HG03442 (cell line): ENCODE measurements at regions not wholly inside any gene's neighbourhood (a gene's known extent, or its start where the extent isn't known, plus 50 kb on each side); places are given as distances from the start of the nearest gene placed in this dataset.
"Not testable (repeated sequence)": the region's sequence is repeated elsewhere in the genome, so short reads cannot be mapped to it uniquely, and the experiment has no call there.

Experiments used
- ATAC-seq: cut with Tn5 transposase; IDR thresholded peaks from one replicate; pipeline ENCODE4 v1.9.1; 2021; ENCODE audit warnings: mild to moderate bottlenecking, moderate library complexity; ENCODE audit not compliant: unreplicated experiment

DNA sequence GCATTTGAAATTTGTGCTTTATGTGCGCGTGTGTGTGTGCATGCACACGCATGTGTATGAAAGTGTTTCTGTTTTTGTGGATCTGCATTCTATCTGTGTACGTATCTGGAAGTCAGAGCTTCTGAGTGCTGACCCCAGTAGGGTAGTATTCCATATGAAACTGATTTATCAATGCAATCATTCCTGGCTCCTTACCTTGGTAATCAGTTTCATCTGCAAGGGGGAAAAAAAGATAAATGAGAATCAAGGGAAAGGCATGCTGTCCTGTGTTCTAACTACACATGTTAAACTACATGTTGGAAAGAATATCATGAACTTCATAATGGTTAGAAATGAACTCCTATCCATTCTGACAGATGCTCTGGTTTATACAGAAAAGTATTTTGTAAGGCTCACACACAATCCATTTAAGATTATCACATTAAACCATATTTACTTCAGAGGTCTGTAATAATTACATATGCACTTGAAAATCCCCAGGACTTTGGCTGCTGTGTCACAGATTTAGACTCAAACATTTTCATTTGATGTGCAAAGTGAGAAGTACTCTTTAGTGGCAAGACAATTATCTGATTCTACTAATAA, 276.1 kb upstream of the LMO3 start:
- ATAC-seq, result no peak

DNA sequence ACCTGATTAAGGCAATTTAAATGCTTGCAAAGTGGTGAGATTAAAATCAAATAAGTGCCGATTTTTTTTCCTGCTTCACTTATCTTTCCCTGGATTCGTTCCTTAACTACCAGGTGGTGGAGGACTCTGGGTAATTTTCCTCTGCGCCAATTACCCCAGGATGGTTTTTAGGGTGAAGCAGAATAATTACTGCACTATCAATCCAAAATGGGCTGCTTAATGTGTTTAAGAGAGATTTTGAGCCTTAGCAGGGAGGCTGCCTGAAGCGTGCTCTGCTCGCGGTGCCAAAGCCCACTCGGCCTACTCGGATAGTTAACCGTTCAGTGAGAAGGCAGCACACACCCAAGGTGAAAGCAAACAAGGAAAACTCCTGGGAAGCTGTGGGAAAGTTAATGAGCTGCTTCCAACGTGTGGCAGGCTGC, 274.9 kb upstream of the LMO3 start:
- no peak for ATAC-seq

DNA sequence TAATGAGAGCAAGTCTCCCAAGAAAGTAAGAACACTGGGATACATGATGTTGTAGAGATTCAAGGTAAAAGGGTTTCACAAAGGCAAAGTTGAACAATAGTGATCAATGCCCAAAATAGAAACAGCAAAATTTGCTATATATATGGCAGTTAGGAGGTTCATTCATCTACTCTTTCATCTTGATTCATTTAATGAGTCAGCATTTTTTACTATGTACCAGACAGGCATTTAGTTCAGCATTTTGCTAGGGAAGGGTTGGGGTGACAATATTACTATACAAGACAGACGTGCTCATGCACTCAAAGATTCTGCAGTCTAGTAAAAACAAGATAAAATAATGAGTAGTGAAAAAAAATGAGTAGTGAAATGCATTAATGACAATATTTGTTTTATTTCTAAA, 264.9 kb upstream of the LMO3 start:
- no peak for ATAC-seq

DNA sequence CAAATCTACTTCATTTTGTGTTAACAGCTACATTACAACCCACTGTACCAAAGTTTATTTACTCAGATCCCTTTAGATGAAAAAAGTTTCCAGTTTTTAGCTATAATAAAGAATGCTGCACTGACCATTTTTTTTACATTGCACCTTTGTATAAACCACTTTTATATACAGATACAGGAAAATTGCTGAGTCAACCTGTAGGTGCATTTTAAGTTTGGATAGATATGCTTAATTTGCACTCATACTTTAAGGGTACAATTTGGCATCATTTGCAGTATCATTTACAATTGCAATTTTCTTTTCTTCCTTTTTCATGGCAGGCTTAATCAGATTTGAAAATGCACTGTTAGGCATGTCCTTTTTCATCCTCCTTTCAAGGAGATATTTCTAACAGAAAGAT, 257.8 kb upstream of the LMO3 start:
- no peak for ATAC-seq

DNA sequence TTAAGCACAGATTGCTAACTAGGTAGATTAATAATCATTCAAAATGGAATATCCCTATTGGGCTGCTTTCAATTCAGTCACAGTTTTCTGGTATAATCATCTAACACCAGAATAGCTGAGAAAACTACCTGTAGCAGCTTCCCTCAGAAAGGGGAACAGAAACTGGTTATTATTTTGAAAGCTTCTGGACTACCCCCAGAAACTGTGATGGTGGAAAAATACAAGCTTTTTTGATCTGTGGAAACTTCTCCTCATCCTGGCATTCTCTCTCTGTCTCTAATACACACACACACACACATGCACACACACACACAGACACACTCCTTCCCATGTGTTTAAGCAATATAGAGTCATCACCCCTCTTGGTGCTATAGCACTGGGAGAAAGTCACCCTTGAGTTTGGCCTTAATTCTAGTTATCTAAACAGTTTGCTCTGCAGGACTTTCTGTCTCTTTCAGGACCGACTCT, 251.5 kb upstream of the LMO3 start:
- peak; percentile 89 for ATAC-seq

DNA sequence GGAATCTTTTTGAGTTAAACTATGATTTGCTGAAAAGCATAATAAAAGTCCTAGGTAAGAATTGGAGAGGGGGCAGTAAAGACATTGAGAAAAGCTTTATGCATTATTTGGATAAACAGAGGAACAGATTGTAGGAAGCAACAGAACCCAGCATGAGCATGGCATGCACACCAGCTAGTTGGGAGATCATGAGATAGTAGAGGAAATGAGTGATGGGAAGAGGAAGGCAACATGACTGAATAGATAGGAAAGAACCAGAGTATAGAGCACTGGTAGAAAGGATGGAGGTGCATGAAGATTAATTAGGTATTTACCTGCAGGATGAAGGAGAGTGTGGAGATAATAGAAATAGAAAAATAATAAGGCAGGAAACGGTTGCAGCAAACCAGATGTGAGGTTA, 248.5 kb upstream of the LMO3 start:
- ATAC-seq, result no peak

DNA sequence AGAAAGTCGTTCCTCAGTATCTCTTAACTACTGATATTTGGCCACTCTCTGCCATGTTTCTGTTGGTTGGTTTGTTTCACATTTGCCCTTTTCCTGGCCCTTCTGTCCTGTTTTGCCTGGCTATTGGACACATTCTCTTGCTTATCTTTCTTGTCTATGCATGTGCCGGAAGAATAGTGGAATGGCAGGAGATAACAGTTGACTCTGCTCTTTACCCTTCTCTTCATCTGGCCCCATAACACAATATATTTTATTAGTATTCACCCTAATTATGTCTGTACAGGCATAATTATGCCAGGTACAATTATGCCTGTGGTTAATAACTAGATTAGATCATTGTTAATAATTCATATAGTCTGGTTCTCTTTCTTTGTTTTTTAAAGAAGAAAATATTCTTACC, 243.5 kb upstream of the LMO3 start:
- no peak for ATAC-seq

DNA sequence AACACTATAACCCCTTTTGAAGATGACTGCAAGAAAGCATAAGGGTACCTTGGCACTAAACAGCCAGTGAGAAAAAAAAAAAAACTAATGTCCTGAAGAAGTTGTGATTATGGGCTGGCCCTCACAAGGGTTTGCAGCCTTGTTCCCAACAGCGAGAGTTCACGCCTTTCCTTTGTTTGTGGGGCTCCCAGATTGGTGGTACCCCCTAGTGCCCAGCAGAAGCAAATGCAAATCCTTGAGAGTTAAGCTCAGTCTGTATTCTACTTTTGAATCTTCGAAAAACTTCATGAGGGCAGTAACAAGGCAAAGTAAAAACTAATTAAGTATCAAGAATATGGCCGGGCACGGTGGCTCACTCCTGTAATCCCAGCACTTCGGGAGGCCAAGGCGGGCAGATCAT, 238.9 kb upstream of the LMO3 start:
- no peak for ATAC-seq

DNA sequence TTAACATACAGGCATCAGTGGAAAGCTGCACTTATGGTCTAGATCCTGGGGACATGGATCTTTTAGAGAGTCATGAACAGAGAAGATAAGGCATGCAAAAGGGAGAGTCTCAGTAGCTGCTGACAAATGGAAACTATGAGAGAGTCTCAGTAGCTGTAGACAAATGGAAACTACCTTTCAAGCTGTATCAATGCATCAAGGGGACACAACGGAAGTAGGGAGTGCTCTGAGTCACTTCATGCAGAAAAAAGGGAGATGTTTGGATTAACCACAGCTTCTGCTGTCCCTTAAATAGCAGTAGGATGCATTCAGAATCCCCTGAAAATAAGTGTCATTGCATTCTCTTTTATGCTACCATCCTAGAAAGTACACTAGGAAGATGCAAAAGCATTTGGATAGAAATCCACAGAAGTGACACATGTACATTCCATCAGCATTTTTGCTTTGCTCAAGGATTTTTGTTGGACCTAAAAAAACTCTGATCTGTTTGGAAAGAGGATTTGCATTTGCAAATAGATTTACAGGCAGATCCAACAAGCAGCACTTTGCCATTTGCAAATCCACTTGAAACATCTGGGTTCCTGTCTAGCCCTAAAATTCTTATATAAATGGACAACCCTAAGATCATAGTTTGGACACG, 227.5 kb upstream of the LMO3 start:
- ATAC-seq, result peak; percentile 86

DNA sequence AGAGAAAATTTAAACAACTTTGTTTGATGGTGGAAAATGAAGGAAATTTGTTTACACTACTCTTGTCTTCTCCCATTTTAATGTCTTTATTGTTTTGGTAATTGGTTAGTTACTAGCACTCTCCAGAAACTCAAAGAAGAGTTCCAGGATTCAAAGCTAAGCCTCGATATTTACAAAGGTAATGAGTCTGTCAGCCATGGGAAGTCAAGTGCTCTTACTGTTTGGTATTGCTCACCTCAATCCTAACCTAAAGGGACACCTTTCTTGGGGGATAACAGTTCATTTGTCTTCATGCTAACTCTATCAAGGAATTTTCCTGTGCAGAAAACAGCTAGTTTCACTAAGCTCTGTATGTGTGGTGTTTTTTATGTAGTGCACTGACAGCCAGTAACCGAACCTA, 222.9 kb upstream of the LMO3 start:
- no peak for ATAC-seq

DNA sequence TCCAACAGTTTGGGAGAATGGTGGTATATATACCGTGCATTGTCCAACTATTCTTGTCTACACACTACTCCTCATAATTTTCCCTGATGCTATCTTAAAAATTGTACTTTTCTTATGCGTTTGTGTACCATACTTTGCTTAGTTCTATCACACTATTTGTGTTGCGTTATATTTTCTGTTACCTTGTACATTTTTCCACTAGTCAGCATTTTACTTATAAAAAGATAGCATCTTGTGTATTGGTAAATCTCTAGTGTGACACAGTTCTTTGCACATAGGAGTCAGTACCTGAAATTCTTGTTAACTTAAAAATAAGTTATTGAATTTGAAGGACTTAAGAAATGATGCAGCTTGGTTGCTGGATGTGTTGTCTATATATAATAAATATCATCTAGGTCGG, 201.8 kb upstream of the LMO3 start:
- no peak for ATAC-seq

DNA sequence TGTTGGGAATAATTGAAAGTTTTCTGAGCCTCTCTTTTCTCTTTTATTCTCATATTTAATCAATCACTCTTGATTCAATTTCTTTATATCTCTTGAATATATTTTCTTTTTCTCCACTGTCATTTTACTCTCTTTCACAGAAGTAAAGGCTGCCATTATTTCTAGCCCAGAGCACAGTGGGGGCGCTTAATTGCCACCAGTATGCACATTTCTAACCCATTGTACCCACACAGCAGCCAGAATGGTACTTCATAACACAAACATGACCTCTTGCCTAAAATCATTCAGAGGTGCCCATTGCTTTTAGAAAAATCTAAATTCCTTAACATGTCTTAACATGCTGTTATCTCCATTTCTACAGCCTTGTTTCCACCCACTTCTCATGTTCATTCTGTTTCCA, 190.2 kb upstream of the LMO3 start:
- ATAC-seq, result no peak

DNA sequence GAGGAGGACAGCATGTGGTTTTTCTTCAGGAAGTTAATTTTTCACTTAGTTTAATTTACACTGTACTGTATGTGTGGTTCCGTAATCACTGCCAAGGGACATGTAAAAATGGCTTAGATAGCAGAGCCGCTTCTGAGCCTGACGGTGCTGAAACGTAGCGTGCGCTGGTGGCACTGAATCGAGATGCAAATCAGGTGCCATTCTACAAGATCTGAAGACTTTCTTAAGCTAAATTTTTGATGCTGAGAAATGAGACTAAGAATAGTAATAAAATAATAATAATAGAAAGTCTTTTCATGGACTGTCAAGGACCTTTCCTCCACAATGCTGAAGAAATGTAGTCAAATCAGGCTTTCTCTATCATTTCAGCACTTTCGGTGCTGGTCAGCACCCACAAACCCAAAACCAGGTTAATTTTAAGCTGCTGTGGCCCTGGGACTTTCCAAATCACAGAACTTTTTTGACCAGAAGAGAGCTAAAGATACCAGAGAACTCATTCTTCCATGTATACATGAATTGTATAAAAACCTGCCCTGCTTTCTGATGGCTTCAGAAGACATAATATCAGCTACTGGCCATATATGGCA, 183.3 kb upstream of the LMO3 start:
- ATAC-seq, result no peak

DNA sequence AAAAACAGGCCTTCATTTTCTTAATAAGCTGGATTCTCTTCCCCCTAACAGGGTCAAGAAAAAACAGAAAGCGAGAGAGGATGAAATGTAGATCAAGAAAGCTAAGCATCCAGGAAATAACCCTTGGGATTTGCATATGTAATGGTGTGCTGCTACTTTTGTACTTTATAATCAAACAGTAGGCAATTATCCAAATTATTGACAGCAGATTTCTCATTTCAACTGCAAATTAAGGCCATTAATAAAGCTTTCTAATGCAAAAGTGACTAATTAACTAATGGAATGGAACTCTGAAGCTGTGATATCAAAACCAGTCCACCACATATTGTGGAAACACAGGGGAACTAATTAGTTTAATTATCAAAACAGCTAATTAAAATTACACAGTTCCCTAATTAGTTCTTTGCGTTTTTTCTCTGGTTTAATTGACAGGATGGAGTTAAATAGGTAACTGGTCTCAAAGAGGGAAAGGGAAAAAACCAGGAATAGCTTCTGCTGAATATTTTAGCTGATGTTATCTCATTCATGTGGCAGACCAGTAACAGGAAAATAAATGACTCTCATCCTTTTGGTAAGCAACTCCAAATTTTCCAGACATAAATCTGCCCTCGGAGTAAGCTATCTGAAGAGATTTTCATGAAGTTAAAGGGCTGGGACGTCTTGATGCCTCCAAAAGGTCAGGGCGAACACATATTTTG, 182.7 kb upstream of the LMO3 start:
- no peak for ATAC-seq

DNA sequence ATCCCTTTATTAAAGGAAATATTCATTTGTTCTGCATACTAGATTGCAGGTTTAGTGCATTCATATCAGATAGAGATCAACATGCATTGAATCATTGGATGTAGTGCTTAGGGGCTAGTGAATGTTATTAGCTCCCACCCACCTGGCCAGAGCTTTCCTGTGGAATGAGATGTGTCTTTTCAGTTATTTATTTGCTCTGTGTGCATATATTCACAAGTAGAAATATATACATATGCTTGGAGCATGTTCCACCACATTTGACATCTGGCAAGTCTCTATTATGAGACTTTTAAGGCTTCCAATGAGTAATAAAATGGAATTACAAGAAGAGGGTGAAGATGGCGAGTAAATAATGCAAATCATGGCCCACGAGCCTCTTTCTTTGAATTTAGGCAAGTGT, 180.0 kb upstream of the LMO3 start:
- no peak for ATAC-seq

DNA sequence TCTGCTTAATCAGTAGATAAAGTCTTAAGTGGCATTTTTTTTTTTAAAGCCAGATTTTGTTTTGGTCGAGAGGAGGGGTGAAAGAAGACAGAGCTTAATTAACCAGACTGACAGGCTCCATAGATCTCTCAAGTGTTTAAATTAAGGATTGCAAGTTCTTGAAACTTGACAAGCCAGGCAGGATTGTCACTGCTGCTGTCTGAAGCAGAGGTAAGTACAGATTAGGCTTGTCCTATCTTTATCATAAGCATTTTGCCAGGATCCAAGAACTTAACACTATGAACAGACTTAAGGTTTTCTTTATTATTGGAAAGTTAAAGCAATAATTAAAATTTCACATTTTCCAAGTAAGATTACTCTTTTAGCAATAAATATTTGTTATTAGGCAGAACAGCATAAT, 179.6 kb upstream of the LMO3 start:
- ATAC-seq, result no peak

DNA sequence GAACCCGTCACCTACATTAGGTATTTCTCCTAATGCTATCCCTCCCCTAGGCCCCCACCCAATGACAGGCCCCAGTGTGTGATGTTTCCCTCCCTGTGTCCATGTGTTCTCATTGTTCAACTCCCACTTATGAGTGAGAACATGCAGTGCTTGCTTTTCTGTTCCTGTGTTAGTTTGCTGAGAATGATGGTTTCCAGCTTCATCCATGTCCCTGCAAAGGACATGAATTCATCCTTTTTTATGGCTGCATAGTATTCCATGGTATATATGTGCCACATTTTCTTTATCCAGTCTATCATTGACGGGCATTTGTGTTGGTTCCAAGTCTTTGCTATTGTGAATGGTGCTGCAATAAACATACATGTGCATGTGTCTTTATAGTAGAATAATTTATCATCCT, 163.2 kb upstream of the LMO3 start:
- not testable (repeated sequence) for ATAC-seq

DNA sequence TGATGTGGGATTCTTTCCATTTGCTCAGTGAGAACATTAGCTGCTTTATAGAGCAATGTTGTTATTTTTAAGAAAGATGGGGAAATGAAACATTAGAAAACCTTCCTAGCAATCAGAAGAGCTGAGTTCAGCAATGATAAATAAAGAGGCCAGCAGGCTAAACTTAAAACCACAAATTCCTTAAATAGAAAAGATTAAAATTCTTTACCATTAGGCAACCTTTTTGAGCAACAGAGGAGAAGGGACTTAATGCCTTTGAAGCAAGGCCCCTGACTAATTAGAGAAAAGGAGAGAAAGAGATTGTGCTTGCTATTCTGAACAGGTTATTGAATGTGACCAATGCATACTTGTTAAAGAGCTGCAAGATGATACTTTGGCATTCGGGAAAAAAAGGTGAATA, 160.8 kb upstream of the LMO3 start:
- no peak for ATAC-seq

DNA sequence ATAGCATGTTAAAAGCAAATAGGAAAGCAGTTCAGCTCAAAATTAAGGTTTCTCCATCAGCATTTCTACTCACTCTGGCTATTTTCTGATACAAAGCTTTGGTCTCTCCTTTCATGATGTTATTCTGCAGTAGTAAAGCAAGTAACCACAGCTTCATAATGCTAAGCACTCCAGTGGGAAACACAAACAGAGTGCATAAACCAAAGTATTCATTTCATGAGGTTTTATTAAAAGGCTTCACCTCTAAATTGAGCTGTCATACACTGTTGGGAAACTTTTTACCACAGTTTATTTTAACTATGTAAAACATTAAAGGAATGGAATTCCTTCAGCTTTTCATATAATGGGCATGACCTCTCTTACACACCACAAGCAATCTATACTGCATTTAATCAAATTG, 157.9 kb upstream of the LMO3 start:
- ATAC-seq, result no peak

DNA sequence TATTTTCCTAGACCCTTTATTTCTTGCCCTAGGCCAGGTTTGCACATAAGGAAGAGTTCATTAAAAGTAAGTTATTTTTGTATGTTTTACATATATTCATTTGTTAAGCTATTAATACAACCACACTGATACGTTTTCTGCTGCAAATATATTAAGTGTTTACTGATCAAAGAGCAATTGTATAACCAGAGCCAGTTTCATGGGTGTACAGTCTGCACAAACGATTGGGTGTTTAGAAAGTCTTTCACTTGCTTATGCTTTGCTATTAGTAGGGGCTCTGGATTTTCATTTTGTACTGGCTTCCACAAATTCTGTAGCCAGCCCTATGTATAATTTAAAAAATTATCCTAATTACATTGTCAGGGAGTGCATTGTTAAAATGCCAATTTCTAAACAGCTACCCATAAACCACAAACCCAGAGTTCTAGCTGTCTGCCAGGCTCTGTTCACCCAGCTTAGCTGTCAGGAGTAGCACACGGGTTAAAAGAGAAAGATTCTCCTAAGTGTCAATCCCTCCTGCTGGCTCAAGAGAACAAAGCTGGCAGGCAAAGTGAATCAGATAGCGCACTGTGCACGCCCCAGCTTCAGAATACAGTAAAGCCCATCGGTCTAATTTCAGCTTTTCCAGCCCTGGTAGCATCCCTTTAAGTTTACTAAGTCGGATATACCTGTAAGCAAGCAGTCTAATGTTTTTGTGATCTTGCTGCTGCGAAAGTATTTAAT, 151.0 kb upstream of the LMO3 start:
- no peak for ATAC-seq

DNA sequence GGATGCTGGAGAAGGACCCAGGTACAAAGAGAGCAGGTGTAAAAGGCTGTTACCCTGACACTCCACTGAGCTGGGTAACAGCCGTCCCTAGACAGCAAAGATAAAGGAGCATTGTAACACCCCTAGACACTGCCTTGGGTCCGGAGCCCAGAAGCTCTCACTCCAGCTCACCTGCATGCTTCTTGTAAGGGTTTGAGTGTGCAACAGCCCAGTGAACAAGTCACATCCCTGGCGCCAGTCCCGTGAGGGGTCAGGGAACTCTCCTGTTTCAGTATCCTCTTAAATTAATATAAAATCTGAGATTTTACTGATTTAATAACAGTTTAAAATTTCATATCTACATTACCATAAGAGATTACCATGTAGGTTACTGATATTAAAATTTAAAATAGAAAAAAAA, 124.8 kb upstream of the LMO3 start:
- no peak for ATAC-seq
